ENCODE measurements at regions not wholly inside any gene's neighbourhood (a gene's known extent, or its start where the extent isn't known, plus 50 kb on each side); places are given as distances from the start of the nearest gene placed in this dataset.

DNA sequence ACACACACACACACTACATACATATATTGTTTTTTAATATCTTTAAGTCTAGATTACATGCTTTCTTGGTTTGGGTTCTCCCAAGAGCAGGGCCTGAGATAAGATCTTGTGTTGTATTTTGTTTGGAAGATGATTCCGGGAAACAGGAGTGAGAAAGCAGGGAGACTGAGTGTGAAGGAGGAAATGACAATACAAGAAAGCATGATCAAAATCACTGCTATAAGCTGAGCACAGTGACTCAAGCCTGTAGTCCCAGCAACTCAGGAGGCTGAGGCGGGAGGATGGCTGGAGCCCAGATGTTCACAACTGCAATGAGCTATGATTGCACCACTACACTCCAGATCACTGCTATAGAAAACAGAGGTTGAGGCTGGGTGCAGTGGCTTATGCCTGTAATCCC is 267.6 kb downstream of the SKIDA1 start:
- TF ChIP-seq SIN3A (IDR thresholded peaks at IDR 0.05; ENCODE audit: borderline replicate concordance, insufficient read depth, low read depth, low read length) (no peak), TCF7L2 (IDR thresholded peaks at IDR 0.05; ENCODE audit: low read depth, low read length) (no peak)
- TF ChIP-seq, protein P1, sequence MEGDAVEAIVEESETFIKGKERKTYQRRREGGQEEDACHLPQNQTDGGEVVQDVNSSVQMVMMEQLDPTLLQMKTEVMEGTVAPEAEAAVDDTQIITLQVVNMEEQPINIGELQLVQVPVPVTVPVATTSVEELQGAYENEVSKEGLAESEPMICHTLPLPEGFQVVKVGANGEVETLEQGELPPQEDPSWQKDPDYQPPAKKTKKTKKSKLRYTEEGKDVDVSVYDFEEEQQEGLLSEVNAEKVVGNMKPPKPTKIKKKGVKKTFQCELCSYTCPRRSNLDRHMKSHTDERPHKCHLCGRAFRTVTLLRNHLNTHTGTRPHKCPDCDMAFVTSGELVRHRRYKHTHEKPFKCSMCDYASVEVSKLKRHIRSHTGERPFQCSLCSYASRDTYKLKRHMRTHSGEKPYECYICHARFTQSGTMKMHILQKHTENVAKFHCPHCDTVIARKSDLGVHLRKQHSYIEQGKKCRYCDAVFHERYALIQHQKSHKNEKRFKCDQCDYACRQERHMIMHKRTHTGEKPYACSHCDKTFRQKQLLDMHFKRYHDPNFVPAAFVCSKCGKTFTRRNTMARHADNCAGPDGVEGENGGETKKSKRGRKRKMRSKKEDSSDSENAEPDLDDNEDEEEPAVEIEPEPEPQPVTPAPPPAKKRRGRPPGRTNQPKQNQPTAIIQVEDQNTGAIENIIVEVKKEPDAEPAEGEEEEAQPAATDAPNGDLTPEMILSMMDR (IDR thresholded peaks at IDR 0.05): no peak
- TF ChIP-seq, protein P2, sequence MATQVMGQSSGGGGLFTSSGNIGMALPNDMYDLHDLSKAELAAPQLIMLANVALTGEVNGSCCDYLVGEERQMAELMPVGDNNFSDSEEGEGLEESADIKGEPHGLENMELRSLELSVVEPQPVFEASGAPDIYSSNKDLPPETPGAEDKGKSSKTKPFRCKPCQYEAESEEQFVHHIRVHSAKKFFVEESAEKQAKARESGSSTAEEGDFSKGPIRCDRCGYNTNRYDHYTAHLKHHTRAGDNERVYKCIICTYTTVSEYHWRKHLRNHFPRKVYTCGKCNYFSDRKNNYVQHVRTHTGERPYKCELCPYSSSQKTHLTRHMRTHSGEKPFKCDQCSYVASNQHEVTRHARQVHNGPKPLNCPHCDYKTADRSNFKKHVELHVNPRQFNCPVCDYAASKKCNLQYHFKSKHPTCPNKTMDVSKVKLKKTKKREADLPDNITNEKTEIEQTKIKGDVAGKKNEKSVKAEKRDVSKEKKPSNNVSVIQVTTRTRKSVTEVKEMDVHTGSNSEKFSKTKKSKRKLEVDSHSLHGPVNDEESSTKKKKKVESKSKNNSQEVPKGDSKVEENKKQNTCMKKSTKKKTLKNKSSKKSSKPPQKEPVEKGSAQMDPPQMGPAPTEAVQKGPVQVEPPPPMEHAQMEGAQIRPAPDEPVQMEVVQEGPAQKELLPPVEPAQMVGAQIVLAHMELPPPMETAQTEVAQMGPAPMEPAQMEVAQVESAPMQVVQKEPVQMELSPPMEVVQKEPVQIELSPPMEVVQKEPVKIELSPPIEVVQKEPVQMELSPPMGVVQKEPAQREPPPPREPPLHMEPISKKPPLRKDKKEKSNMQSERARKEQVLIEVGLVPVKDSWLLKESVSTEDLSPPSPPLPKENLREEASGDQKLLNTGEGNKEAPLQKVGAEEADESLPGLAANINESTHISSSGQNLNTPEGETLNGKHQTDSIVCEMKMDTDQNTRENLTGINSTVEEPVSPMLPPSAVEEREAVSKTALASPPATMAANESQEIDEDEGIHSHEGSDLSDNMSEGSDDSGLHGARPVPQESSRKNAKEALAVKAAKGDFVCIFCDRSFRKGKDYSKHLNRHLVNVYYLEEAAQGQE (IDR thresholded peaks at IDR 0.05; ENCODE audit: insufficient read depth in 1 of 2, low read depth in 2 of 2, low read length in 1 of 2): no peak
